DND-41 (cell line): ENCODE measurements at regions not wholly inside any gene's neighbourhood (a gene's known extent, or its start where the extent isn't known, plus 50 kb on each side); places are given as distances from the start of the nearest gene placed in this dataset.

ENCODE experiments used
- ATAC-seq: fragments of 200-7000 bp; cut with Tn5 transposase; 3 replicates; pipeline ENCODE4 v1.9.1; 2021; ENCODE audit warnings: low read depth; ENCODE audit not compliant: insufficient read depth
- DNase-seq: peaks from one replicate; pipeline ENCODE4 v3.0.0-alpha.2; 2020
- H2AFZ ChIP-seq: 2 replicates; pipeline ENCODE4 v1.6.0; 2012; ENCODE audit warnings: low read depth, low read length
- H3K27ac ChIP-seq: 2 replicates; pipeline ENCODE4 v1.5.1; 2012; ENCODE audit warnings: low read length, inconsistent platforms
- H3K27me3 ChIP-seq: fragments of 200-600 bp; sonication (generic); 2 replicates; pipeline ENCODE4 v1.6.0; 2012; ENCODE audit warnings: low read length, mild to moderate bottlenecking, inconsistent platforms; ENCODE audit not compliant: insufficient read depth, poor library complexity
- H3K36me3 ChIP-seq: 2 replicates; pipeline ENCODE4 v1.5.1; 2012; ENCODE audit warnings: low read length, inconsistent platforms; ENCODE audit not compliant: insufficient read depth
- H3K4me1 ChIP-seq: 2 replicates; pipeline ENCODE4 v1.5.1; 2012; ENCODE audit warnings: mild to moderate bottlenecking, low read length; ENCODE audit not compliant: insufficient read depth
- H3K4me2 ChIP-seq: 2 replicates; pipeline ENCODE4 v1.6.0; 2012; ENCODE audit warnings: mild to moderate bottlenecking, moderate library complexity, low read length, inconsistent platforms; ENCODE audit not compliant: insufficient read depth
- H3K4me3 ChIP-seq, 2 experiments: fragments of 200-600 bp in 1 of 2; shearing (Covaris generic) in 1 of 2; 2 replicates each; pipeline ENCODE4 v1.5.1; 2012 to 2016; ENCODE audit warnings: inconsistent platforms in 2 of 2, low read length in 2 of 2, mild to moderate bottlenecking in 2 of 2, low read depth in 1 of 2, moderate library complexity in 1 of 2
- H3K79me2 ChIP-seq: 2 replicates; pipeline ENCODE4 v1.6.0; 2012; ENCODE audit warnings: low read length, inconsistent platforms; ENCODE audit not compliant: insufficient read depth
- H3K9ac ChIP-seq: 2 replicates; pipeline ENCODE4 v1.6.0; 2012; ENCODE audit warnings: low read depth, mild to moderate bottlenecking, inconsistent platforms, low read length, moderate library complexity
- H3K9me3 ChIP-seq: 2 replicates; pipeline ENCODE4 v1.5.1; 2012; ENCODE audit warnings: low read length, moderate library complexity, mild to moderate bottlenecking, inconsistent platforms; ENCODE audit not compliant: insufficient read depth, severe bottlenecking
- H4K20me1 ChIP-seq: 2 replicates; pipeline ENCODE4 v1.6.0; 2012; ENCODE audit warnings: low read length; ENCODE audit not compliant: insufficient read depth
- EZH2 ChIP-seq: IDR thresholded peaks from 3 replicates; pipeline ENCODE4 v1.6.1; 2012; ENCODE audit warnings: borderline replicate concordance, low read depth, mild to moderate bottlenecking, moderate library complexity, low read length, inconsistent platforms; ENCODE audit not compliant: severe bottlenecking
- TF ChIP-seq, protein P1 (sequence below): IDR thresholded peaks from 2 replicates; pipeline ENCODE4 v1.5.1; 2012; ENCODE audit warnings: borderline replicate concordance, low read length, moderate library complexity, mild to moderate bottlenecking; ENCODE audit not compliant: poor library complexity, severe bottlenecking; ENCODE audit errors: extremely low read depth

- no peaks in the 10 kb centered on the region for H3K4me1 ChIP-seq
- H3K79me2 ChIP-seq = no peaks in the 10 kb centered on the region
- H3K27me3 ChIP-seq = no peaks in the 10 kb centered on the region
- no peak overlapping the region for H3K9ac ChIP-seq
- H3K4me3 ChIP-seq = no peak overlapping the region
- H2AFZ ChIP-seq = peak overlapping the region; percentile 20; the same call in 1 of the 2 replicates
- ATAC-seq (peak; percentile 37; the same call in 1 of the 3 replicates), DNase-seq (no peak)
- TF ChIP-seq EZH2 = no peak
- TF ChIP-seq, protein P1, sequence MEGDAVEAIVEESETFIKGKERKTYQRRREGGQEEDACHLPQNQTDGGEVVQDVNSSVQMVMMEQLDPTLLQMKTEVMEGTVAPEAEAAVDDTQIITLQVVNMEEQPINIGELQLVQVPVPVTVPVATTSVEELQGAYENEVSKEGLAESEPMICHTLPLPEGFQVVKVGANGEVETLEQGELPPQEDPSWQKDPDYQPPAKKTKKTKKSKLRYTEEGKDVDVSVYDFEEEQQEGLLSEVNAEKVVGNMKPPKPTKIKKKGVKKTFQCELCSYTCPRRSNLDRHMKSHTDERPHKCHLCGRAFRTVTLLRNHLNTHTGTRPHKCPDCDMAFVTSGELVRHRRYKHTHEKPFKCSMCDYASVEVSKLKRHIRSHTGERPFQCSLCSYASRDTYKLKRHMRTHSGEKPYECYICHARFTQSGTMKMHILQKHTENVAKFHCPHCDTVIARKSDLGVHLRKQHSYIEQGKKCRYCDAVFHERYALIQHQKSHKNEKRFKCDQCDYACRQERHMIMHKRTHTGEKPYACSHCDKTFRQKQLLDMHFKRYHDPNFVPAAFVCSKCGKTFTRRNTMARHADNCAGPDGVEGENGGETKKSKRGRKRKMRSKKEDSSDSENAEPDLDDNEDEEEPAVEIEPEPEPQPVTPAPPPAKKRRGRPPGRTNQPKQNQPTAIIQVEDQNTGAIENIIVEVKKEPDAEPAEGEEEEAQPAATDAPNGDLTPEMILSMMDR = peak; percentile 50
- no peaks in the 10 kb centered on the region for H3K36me3 ChIP-seq
- no peaks in the 10 kb centered on the region for H4K20me1 ChIP-seq
- no peak overlapping the region for H3K27ac ChIP-seq
- H3K9me3 ChIP-seq = no peaks in the 10 kb centered on the region
- no peak overlapping the region; the same call in 1 of the 2 replicates for H3K4me2 ChIP-seq
Measured at GRCh38 chr4:100063355-100063754, 113.3 kb upstream of the H2AZ1 start.

- H2AFZ ChIP-seq = no peak overlapping the region
- H3K36me3 ChIP-seq = no peaks in the 10 kb centered on the region
- ATAC-seq (no peak), DNase-seq (no peak)
- H3K27me3 ChIP-seq = no peaks in the 10 kb centered on the region
- no peaks in the 10 kb centered on the region for H4K20me1 ChIP-seq
- H3K79me2 ChIP-seq = no peaks in the 10 kb centered on the region
- no peaks in the 10 kb centered on the region for H3K4me1 ChIP-seq
- TF ChIP-seq EZH2 = no peak
- TF ChIP-seq, protein P1 = no peak
- no peak overlapping the region for H3K4me2 ChIP-seq
- H3K4me3 ChIP-seq = no peak overlapping the region
- H3K9me3 ChIP-seq = no peaks in the 10 kb centered on the region
- no peak overlapping the region for H3K9ac ChIP-seq
- H3K27ac ChIP-seq = no peak overlapping the region
Measured at GRCh38 chr4:100062921-100063320, 112.8 kb upstream of the H2AZ1 start.

GRCh38 chr4:100061835-100062234 is 111.8 kb upstream of the H2AZ1 start:
- Histone ChIP-seq H3K27ac (no peak overlapping the region), H3K9me3 (no peaks in the 10 kb centered on the region)
- no peak for ATAC-seq

More at GRCh38 chr4:100061835-100062234, 111.8 kb upstream of the H2AZ1 start:
- H2AFZ ChIP-seq = no peak overlapping the region
- H3K4me2 ChIP-seq = no peak overlapping the region
- no peaks in the 10 kb centered on the region for H3K36me3 ChIP-seq
- no peak overlapping the region for H3K9ac ChIP-seq
- no peaks in the 10 kb centered on the region for H4K20me1 ChIP-seq
- DNase-seq = no peak
- H3K4me3 ChIP-seq = no peak overlapping the region
- no peaks in the 10 kb centered on the region for H3K4me1 ChIP-seq
- no peaks in the 10 kb centered on the region for H3K27me3 ChIP-seq
- no peaks in the 10 kb centered on the region for H3K79me2 ChIP-seq
- TF ChIP-seq, protein P1 = no peak
- no peak for TF ChIP-seq EZH2
